ENCODE measurements at regions not wholly inside any gene's neighbourhood (a gene's known extent, or its start where the extent isn't known, plus 50 kb on each side); places are given as distances from the start of the nearest gene placed in this dataset.

- no peak for ATAC-seq
- ChIA-PET CTCF (no interaction called here), POLR2A (no interaction called here)
- Mint-ChIP-seq H3K9me3 (peaks cover 8% of the 10 kb centered on the region), H3K4me3 (no peak overlapping the region), H3K4me1 (peaks cover 22% of the 10 kb centered on the region), H3K36me3 (peaks cover 6% of the 10 kb centered on the region; the same call in 1 of the 2 replicates), H3K27ac (no peak overlapping the region), H3K27me3 (ENCODE audit: low read depth) (peaks cover 33% of the 10 kb centered on the region)
- no peak for DNase-seq (ENCODE audit: low spot score)
- TF ChIP-seq CDX4 (CRISPR knock-in tag; IDR thresholded peaks at IDR 0.05; ENCODE audit: borderline replicate concordance) (no peak), ZBTB21 (CRISPR knock-in tag; IDR thresholded peaks at IDR 0.05; ENCODE audit: borderline replicate concordance) (no peak), SMAD3 (CRISPR knock-in tag; IDR thresholded peaks at IDR 0.05; ENCODE audit: borderline replicate concordance) (no peak), AFF4 (CRISPR knock-in tag; IDR thresholded peaks at IDR 0.05; ENCODE audit: borderline replicate concordance) (no peak), NR2C2 (CRISPR knock-in tag; IDR thresholded peaks at IDR 0.05) (no peak), ELF4 (CRISPR knock-in tag; IDR thresholded peaks at IDR 0.05; ENCODE audit: low read depth) (no peak), ZNF532 (CRISPR knock-in tag; IDR thresholded peaks at IDR 0.05; ENCODE audit: borderline replicate concordance) (no peak), HMGA2 (CRISPR knock-in tag; IDR thresholded peaks at IDR 0.05) (no peak), GABPB1 (CRISPR knock-in tag; IDR thresholded peaks at IDR 0.05) (no peak), E2F4 (CRISPR knock-in tag; IDR thresholded peaks at IDR 0.05; ENCODE audit: borderline replicate concordance, low read depth) (no peak), ARID4B (CRISPR knock-in tag; IDR thresholded peaks at IDR 0.05; ENCODE audit: borderline replicate concordance) (no peak), ZMAT4 (CRISPR knock-in tag; IDR thresholded peaks at IDR 0.05) (no peak), EMX1 (CRISPR knock-in tag; IDR thresholded peaks at IDR 0.05) (no peak), MXD4 (CRISPR knock-in tag; IDR thresholded peaks at IDR 0.05; ENCODE audit: borderline replicate concordance) (no peak), SP1 (CRISPR knock-in tag; conservative IDR thresholded peaks at IDR 0.05) (no peak), ZNF219 (CRISPR knock-in tag; IDR thresholded peaks at IDR 0.05; ENCODE audit: borderline replicate concordance) (no peak)
These were observed 103.4 kb downstream of the IL20RB start for GRCh38 chr3:137061186-137061585.

Data from WTC11 (cell line).